ENCODE measurements at regions not wholly inside any gene's neighbourhood (a gene's known extent, or its start where the extent isn't known, plus 50 kb on each side); places are given as distances from the start of the nearest gene placed in this dataset.

DNA sequence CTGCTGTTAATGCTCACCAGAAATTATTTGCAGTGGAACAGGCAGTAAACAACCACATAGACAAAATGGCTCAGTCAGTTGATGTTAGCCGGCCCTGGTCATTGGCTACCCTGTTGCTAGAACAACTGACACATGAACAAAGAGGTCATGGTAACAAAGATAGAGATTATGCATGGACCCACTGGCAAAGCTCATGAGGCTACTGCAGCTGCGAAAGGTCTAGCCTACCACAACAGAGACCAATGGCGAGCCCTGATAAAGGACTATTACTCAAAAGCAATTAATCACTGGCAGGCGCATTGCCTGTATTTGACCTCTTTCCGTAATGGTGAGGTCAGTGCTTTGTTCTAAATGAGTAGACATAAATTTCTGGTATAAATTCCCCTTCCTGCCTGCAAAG lies 474.2 kb downstream of the DSC3 start:
- Histone ChIP-seq H3K9me3 (ENCODE audit: low read depth) (no peaks in the 10 kb centered on the region), H3K27me3 (no peaks in the 10 kb centered on the region), H3K4me3 (no peak overlapping the region), H3K4me1 (ENCODE audit: low read depth) (no peaks in the 10 kb centered on the region), H3K36me3 (no peaks in the 10 kb centered on the region), H3K27ac (no peak overlapping the region)
- TF ChIP-seq, protein P1, sequence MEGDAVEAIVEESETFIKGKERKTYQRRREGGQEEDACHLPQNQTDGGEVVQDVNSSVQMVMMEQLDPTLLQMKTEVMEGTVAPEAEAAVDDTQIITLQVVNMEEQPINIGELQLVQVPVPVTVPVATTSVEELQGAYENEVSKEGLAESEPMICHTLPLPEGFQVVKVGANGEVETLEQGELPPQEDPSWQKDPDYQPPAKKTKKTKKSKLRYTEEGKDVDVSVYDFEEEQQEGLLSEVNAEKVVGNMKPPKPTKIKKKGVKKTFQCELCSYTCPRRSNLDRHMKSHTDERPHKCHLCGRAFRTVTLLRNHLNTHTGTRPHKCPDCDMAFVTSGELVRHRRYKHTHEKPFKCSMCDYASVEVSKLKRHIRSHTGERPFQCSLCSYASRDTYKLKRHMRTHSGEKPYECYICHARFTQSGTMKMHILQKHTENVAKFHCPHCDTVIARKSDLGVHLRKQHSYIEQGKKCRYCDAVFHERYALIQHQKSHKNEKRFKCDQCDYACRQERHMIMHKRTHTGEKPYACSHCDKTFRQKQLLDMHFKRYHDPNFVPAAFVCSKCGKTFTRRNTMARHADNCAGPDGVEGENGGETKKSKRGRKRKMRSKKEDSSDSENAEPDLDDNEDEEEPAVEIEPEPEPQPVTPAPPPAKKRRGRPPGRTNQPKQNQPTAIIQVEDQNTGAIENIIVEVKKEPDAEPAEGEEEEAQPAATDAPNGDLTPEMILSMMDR (IDR thresholded peaks at IDR 0.05; ENCODE audit: low read depth, low read length), result no peak
- DNase-seq (ENCODE audit: low read depth in 1 of 2, low spot score in 1 of 2), result no peak

DNA sequence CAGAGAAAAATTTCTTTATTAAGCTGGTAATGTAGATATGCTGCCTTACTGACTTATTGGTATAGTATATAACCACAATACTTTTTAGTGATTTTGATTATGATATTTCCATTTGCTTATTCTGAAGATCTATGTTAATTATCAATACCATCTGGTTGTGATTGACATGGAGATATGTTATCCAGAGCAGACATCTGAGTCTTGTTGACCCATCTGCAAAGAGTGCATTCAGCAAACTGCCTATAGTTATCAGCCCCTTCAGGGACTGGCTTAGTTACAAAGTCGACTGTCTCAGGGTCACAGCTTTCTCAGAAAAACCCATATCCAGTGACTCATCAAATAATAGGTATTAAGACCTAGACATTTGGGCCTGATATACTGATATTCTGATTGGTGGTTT lies 475.7 kb downstream of the DSC3 start:
- no peak overlapping the region for H3K27ac ChIP-seq
- no peaks in the 10 kb centered on the region for H3K9me3 ChIP-seq (ENCODE audit: low read depth)
- no peaks in the 10 kb centered on the region for H3K36me3 ChIP-seq
- H3K4me3 ChIP-seq, result no peak overlapping the region
- H3K4me1 ChIP-seq (ENCODE audit: low read depth), result no peaks in the 10 kb centered on the region
- no peaks in the 10 kb centered on the region for H3K27me3 ChIP-seq
- TF ChIP-seq, protein P1 (IDR thresholded peaks at IDR 0.05; ENCODE audit: low read depth, low read length), result no peak
- no peak for DNase-seq (ENCODE audit: low read depth in 1 of 2, low spot score in 1 of 2)

DNA sequence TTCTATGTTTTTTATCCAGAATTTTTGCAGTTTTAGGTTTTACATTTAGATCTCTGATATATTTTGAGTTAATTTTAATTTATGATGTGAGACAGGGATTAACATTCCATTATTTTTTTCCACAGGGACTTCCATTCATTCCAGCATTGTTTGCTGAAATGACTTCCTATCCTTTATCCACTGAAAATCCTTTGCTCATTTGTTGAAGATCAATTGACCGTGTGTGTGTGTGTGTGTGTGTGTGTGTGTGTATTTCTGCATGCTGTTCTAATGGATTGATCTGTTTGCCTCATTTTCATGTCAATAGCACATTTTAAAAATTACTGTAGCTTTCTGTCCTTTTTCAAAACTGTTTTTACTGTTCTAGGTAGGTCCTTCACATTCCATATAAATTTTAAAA lies 480.3 kb downstream of the DSC3 start:
- Histone ChIP-seq H3K36me3 (no peaks in the 10 kb centered on the region), H3K27ac (no peak overlapping the region), H3K4me1 (ENCODE audit: low read depth) (no peaks in the 10 kb centered on the region), H3K27me3 (no peaks in the 10 kb centered on the region), H3K9me3 (ENCODE audit: low read depth) (no peaks in the 10 kb centered on the region), H3K4me3 (no peak overlapping the region)
- TF ChIP-seq, protein P1 (IDR thresholded peaks at IDR 0.05; ENCODE audit: low read depth, low read length), result no peak
- DNase-seq (ENCODE audit: low read depth in 1 of 2, low spot score in 1 of 2), result no peak

DNA sequence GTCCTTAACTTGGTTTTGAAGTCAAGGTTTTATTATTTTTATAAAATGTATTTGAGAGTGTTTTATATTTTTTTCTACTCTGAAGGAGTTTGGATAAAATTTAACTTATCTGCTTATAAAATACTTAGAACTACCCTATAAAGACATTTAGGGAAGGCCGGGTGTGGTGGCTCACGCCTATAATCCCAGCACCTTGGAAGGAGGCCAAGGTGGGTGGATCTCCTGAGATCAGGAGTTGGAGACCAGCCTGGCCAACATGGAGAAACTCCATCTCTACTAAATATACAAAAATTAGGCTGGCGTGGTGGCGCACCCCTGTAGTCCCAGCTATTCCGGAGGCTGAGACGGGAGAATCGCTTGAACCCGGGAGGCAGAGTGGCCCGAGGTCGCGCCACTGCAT lies 486.4 kb downstream of the DSC3 start:
- Histone ChIP-seq H3K27ac (no peak overlapping the region), H3K4me1 (ENCODE audit: low read depth) (no peaks in the 10 kb centered on the region), H3K36me3 (no peaks in the 10 kb centered on the region), H3K4me3 (no peak overlapping the region), H3K9me3 (ENCODE audit: low read depth) (no peaks in the 10 kb centered on the region), H3K27me3 (no peaks in the 10 kb centered on the region)
- DNase-seq (ENCODE audit: low read depth in 1 of 2, low spot score in 1 of 2), result no peak
- TF ChIP-seq, protein P1 (IDR thresholded peaks at IDR 0.05; ENCODE audit: low read depth, low read length), result no peak

DNA sequence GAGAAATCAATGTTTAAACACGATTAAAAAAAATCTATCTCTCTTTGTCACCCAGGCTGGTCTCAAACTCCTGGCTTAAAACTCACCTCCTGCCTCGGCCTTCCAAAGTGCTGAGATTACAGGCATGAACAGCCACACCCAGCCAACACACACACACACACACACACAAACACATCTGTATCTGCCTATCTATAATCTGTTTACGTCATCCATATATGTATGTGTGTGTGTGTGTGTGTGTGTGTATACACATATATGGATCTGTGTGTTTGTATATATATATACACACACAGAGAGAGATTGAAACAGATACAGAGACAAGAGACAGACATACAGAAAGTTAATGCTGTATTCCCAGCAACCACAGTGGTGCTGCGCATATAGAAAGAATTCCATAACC lies 497.1 kb downstream of the DSC3 start:
- H3K4me3 ChIP-seq, result no peak overlapping the region
- no peaks in the 10 kb centered on the region for H3K9me3 ChIP-seq (ENCODE audit: low read depth)
- H3K4me1 ChIP-seq (ENCODE audit: low read depth), result peaks cover 8% of the 10 kb centered on the region
- no peaks in the 10 kb centered on the region for H3K36me3 ChIP-seq
- no peaks in the 10 kb centered on the region for H3K27me3 ChIP-seq
- TF ChIP-seq, protein P1 (IDR thresholded peaks at IDR 0.05; ENCODE audit: low read depth, low read length), result no peak
- no peak for DNase-seq (ENCODE audit: low read depth in 1 of 2, low spot score in 1 of 2)
- no peak overlapping the region for H3K27ac ChIP-seq

DNA sequence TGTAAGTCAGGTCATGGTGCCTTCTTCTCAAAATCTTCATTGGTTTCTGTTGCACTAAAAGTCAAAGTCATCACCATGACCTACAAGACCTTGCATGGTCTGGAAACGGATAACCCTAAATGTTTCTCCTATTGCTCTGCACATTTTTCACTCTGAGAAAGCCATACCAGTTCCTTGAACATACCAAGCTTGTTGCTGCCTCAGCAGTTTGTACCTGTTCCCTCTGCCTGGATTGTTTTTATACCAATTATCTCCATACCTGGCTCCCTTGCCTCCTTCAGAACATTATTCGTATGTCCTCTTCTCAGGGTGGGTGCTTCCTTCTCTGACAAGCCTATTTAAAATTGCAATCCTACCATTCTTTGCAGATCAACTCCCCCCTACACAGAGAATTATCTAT lies 498.4 kb downstream of the DSC3 start:
- TF ChIP-seq, protein P1 (IDR thresholded peaks at IDR 0.05; ENCODE audit: low read depth, low read length), result no peak
- H3K4me1 ChIP-seq (ENCODE audit: low read depth), result peaks cover 8% of the 10 kb centered on the region
- H3K4me3 ChIP-seq, result no peak overlapping the region
- no peaks in the 10 kb centered on the region for H3K36me3 ChIP-seq
- no peaks in the 10 kb centered on the region for H3K27me3 ChIP-seq
- no peak overlapping the region for H3K27ac ChIP-seq
- no peak for DNase-seq (ENCODE audit: low read depth in 1 of 2, low spot score in 1 of 2)
- H3K9me3 ChIP-seq (ENCODE audit: low read depth), result no peaks in the 10 kb centered on the region
